GM23338 (cell line): ENCODE measurements at regions not wholly inside any gene's neighbourhood (a gene's known extent, or its start where the extent isn't known, plus 50 kb on each side); places are given as distances from the start of the nearest gene placed in this dataset.

ENCODE experiments used
- CREB1 ChIP-seq: fragments of 250-450 bp; sonication (Bioruptor Pico); IDR thresholded peaks from 2 replicates; pipeline ENCODE4 v1.5.0; 2020; ENCODE audit warnings: low read depth, mild to moderate bottlenecking, moderate library complexity
- EZH2 ChIP-seq: fragments of 200-600 bp; sonication (generic); IDR thresholded peaks from one replicate; pipeline ENCODE4 v1.8.0; 2017; ENCODE audit warnings: antibody characterized with exemption, mild to moderate bottlenecking, low read depth; ENCODE audit not compliant: unreplicated experiment
- EZH2phosphoT487 ChIP-seq: fragments of 200-600 bp; sonication (generic); IDR thresholded peaks from one replicate; pipeline ENCODE4 v1.8.1; 2018; ENCODE audit warnings: antibody characterized with exemption; ENCODE audit not compliant: unreplicated experiment
- JUNB ChIP-seq: IDR thresholded peaks from one replicate; pipeline ENCODE4 v1.6.1; 2016; ENCODE audit warnings: antibody characterized with exemption; ENCODE audit not compliant: unreplicated experiment
- NANOG ChIP-seq: IDR thresholded peaks from 2 replicates; pipeline ENCODE4 v1.6.1; 2016; ENCODE audit warnings: antibody characterized with exemption, borderline replicate concordance
- POLR2AphosphoS5 ChIP-seq: IDR thresholded peaks from 2 replicates; pipeline ENCODE4 v1.6.1; 2016; ENCODE audit warnings: antibody characterized with exemption, low read depth
- STAT1 ChIP-seq: IDR thresholded peaks from one replicate; pipeline ENCODE4 v1.6.1; 2016; ENCODE audit warnings: antibody characterized with exemption; ENCODE audit not compliant: unreplicated experiment
- ZNF114 ChIP-seq: fragments of 250-450 bp; sonication (Bioruptor Pico); IDR thresholded peaks from 2 replicates; pipeline ENCODE4 v1.5.0; 2020; ENCODE audit warnings: mild to moderate bottlenecking, moderate library complexity
- ZNF331 ChIP-seq: fragments of 250-450 bp; sonication (Bioruptor Pico); IDR thresholded peaks from 2 replicates; pipeline ENCODE4 v1.5.0; 2020; ENCODE audit warnings: low read depth, mild to moderate bottlenecking, moderate library complexity
- TF ChIP-seq, protein P1 (sequence below), 2 experiments: fragments of 200-600 bp in 1 of 2; sonication (generic) in 1 of 2; conservative IDR thresholded peaks; 2 replicates each; pipeline versions ENCODE4 v1.5.1 to v1.6.1; 2016 to 2017; ENCODE audit warnings: antibody characterized with exemption in 2 of 2, low read depth in 2 of 2, mild to moderate bottlenecking in 2 of 2, moderate library complexity in 1 of 2
- TF ChIP-seq, protein P2 (sequence below): IDR thresholded peaks from one replicate; pipeline ENCODE4 v1.6.1; 2018; ENCODE audit warnings: antibody characterized with exemption; ENCODE audit not compliant: unreplicated experiment
- TF ChIP-seq, protein P3 (sequence below): IDR thresholded peaks from 2 replicates; pipeline ENCODE4 v1.6.1; 2016; ENCODE audit warnings: antibody characterized with exemption
- TF ChIP-seq, protein P4 (sequence below): fragments of 250-450 bp; sonication (Bioruptor Pico); IDR thresholded peaks from 2 replicates; pipeline ENCODE4 v1.5.0; 2020; ENCODE audit warnings: mild to moderate bottlenecking, moderate library complexity

GRCh38 chr10:125510998-125511397, 172.0 kb downstream of the TEX36 start:
- TF ChIP-seq, protein P1, sequence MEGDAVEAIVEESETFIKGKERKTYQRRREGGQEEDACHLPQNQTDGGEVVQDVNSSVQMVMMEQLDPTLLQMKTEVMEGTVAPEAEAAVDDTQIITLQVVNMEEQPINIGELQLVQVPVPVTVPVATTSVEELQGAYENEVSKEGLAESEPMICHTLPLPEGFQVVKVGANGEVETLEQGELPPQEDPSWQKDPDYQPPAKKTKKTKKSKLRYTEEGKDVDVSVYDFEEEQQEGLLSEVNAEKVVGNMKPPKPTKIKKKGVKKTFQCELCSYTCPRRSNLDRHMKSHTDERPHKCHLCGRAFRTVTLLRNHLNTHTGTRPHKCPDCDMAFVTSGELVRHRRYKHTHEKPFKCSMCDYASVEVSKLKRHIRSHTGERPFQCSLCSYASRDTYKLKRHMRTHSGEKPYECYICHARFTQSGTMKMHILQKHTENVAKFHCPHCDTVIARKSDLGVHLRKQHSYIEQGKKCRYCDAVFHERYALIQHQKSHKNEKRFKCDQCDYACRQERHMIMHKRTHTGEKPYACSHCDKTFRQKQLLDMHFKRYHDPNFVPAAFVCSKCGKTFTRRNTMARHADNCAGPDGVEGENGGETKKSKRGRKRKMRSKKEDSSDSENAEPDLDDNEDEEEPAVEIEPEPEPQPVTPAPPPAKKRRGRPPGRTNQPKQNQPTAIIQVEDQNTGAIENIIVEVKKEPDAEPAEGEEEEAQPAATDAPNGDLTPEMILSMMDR (conservative IDR thresholded peaks at IDR 0.05; ENCODE audit: low read depth in 2 of 2), result no peak
- TF ChIP-seq JUNB (no peak), POLR2AphosphoS5 (no peak), NANOG (no peak), CREB1 (CRISPR knock-in tag) (no peak), EZH2 (no peak), ZNF114 (CRISPR knock-in tag) (no peak), EZH2phosphoT487 (no peak), ZNF331 (CRISPR knock-in tag) (no peak), STAT1 (no peak)
- TF ChIP-seq, protein P2, sequence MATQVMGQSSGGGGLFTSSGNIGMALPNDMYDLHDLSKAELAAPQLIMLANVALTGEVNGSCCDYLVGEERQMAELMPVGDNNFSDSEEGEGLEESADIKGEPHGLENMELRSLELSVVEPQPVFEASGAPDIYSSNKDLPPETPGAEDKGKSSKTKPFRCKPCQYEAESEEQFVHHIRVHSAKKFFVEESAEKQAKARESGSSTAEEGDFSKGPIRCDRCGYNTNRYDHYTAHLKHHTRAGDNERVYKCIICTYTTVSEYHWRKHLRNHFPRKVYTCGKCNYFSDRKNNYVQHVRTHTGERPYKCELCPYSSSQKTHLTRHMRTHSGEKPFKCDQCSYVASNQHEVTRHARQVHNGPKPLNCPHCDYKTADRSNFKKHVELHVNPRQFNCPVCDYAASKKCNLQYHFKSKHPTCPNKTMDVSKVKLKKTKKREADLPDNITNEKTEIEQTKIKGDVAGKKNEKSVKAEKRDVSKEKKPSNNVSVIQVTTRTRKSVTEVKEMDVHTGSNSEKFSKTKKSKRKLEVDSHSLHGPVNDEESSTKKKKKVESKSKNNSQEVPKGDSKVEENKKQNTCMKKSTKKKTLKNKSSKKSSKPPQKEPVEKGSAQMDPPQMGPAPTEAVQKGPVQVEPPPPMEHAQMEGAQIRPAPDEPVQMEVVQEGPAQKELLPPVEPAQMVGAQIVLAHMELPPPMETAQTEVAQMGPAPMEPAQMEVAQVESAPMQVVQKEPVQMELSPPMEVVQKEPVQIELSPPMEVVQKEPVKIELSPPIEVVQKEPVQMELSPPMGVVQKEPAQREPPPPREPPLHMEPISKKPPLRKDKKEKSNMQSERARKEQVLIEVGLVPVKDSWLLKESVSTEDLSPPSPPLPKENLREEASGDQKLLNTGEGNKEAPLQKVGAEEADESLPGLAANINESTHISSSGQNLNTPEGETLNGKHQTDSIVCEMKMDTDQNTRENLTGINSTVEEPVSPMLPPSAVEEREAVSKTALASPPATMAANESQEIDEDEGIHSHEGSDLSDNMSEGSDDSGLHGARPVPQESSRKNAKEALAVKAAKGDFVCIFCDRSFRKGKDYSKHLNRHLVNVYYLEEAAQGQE, result no peak
- TF ChIP-seq, protein P3, sequence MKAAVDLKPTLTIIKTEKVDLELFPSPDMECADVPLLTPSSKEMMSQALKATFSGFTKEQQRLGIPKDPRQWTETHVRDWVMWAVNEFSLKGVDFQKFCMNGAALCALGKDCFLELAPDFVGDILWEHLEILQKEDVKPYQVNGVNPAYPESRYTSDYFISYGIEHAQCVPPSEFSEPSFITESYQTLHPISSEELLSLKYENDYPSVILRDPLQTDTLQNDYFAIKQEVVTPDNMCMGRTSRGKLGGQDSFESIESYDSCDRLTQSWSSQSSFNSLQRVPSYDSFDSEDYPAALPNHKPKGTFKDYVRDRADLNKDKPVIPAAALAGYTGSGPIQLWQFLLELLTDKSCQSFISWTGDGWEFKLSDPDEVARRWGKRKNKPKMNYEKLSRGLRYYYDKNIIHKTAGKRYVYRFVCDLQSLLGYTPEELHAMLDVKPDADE, result no peak
- TF ChIP-seq, protein P4, sequence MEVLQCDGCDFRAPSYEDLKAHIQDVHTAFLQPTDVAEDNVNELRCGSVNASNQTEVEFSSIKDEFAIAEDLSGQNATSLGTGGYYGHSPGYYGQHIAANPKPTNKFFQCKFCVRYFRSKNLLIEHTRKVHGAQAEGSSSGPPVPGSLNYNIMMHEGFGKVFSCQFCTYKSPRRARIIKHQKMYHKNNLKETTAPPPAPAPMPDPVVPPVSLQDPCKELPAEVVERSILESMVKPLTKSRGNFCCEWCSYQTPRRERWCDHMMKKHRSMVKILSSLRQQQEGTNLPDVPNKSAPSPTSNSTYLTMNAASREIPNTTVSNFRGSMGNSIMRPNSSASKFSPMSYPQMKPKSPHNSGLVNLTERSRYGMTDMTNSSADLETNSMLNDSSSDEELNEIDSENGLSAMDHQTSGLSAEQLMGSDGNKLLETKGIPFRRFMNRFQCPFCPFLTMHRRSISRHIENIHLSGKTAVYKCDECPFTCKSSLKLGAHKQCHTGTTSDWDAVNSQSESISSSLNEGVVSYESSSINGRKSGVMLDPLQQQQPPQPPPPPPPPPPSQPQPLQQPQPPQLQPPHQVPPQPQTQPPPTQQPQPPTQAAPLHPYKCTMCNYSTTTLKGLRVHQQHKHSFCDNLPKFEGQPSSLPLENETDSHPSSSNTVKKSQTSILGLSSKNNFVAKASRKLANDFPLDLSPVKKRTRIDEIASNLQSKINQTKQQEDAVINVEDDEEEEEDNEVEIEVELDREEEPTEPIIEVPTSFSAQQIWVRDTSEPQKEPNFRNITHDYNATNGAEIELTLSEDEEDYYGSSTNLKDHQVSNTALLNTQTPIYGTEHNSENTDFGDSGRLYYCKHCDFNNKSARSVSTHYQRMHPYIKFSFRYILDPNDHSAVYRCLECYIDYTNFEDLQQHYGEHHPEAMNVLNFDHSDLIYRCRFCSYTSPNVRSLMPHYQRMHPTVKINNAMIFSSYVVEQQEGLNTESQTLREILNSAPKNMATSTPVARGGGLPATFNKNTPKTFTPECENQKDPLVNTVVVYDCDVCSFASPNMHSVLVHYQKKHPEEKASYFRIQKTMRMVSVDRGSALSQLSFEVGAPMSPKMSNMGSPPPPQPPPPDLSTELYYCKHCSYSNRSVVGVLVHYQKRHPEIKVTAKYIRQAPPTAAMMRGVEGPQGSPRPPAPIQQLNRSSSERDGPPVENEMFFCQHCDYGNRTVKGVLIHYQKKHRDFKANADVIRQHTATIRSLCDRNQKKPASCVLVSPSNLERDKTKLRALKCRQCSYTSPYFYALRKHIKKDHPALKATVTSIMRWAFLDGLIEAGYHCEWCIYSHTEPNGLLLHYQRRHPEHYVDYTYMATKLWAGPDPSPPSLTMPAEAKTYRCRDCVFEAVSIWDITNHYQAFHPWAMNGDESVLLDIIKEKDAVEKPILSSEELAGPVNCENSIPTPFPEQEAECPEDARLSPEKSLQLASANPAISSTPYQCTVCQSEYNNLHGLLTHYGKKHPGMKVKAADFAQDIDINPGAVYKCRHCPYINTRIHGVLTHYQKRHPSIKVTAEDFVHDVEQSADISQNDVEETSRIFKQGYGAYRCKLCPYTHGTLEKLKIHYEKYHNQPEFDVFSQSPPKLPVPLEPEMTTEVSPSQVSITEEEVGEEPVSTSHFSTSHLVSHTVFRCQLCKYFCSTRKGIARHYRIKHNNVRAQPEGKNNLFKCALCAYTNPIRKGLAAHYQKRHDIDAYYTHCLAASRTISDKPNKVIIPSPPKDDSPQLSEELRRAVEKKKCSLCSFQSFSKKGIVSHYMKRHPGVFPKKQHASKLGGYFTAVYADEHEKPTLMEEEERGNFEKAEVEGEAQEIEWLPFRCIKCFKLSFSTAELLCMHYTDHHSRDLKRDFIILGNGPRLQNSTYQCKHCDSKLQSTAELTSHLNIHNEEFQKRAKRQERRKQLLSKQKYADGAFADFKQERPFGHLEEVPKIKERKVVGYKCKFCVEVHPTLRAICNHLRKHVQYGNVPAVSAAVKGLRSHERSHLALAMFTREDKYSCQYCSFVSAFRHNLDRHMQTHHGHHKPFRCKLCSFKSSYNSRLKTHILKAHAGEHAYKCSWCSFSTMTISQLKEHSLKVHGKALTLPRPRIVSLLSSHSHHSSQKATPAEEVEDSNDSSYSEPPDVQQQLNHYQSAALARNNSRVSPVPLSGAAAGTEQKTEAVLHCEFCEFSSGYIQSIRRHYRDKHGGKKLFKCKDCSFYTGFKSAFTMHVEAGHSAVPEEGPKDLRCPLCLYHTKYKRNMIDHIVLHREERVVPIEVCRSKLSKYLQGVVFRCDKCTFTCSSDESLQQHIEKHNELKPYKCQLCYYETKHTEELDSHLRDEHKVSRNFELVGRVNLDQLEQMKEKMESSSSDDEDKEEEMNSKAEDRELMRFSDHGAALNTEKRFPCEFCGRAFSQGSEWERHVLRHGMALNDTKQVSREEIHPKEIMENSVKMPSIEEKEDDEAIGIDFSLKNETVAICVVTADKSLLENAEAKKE, result no peak
